ENCODE measurements at regions not wholly inside any gene's neighbourhood (a gene's known extent, or its start where the extent isn't known, plus 50 kb on each side); places are given as distances from the start of the nearest gene placed in this dataset.

DNA sequence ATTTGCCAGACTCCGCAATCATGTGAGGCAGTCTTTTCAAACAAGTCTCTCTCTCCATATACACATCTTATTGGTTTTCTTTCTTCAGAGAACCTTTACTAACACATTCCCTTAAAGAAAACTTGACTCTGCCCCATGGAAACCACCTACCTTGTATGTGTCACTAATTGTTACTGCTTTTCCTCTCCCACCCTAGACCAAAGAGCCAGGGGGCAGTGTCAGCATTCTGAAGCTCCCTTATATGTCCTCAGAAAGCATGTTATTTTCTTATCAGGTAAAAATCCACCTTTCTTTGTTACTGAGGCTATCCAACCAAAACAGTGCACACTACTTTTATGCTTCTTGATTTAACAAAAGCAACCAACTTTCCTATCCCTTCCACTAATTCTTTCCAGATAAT lies 98.9 kb upstream of the SLC5A9 start:
- TF ChIP-seq, protein P1, sequence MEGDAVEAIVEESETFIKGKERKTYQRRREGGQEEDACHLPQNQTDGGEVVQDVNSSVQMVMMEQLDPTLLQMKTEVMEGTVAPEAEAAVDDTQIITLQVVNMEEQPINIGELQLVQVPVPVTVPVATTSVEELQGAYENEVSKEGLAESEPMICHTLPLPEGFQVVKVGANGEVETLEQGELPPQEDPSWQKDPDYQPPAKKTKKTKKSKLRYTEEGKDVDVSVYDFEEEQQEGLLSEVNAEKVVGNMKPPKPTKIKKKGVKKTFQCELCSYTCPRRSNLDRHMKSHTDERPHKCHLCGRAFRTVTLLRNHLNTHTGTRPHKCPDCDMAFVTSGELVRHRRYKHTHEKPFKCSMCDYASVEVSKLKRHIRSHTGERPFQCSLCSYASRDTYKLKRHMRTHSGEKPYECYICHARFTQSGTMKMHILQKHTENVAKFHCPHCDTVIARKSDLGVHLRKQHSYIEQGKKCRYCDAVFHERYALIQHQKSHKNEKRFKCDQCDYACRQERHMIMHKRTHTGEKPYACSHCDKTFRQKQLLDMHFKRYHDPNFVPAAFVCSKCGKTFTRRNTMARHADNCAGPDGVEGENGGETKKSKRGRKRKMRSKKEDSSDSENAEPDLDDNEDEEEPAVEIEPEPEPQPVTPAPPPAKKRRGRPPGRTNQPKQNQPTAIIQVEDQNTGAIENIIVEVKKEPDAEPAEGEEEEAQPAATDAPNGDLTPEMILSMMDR (IDR thresholded peaks at IDR 0.05) = no peak
- TF ChIP-seq POLR2A (IDR thresholded peaks at IDR 0.05) = no peak

Measured in heart left ventricle (tissue), 13 donors.